Stimulated activated effector memory CD8-positive, alpha-beta T cell treated with anti-CD3 and anti-CD28 coated beads, Interleukin-12 subunit alpha, Interleukin-12 subunit beta, amount 100 ng/mL, for 72 hours (primary cell): ENCODE measurements at regions not wholly inside any gene's neighbourhood (a gene's known extent, or its start where the extent isn't known, plus 50 kb on each side); places are given as distances from the start of the nearest gene placed in this dataset.
"Not testable (repeated sequence)": the region's sequence is repeated elsewhere in the genome, so short reads cannot be mapped to it uniquely, and the experiment has no call there.

ENCODE experiments used
- ATAC-seq: fragments of 150-1000 bp; cut with Tn5 transposase; 2 replicates; pipeline ENCODE4 v1.10.0; 2021
- DNase-seq, 2 donors: peaks; one replicate each; pipeline ENCODE4 v3.0.0; 2021 to 2022; ENCODE audit warnings: low spot score in 2 of 2
- H3K27ac Mint-ChIP-seq: one replicate; pipeline ENCODE4 v1.8.0; 2022; ENCODE audit warnings: mild to moderate bottlenecking, mixed read lengths
- H3K36me3 Mint-ChIP-seq: one replicate; pipeline ENCODE4 v1.8.0; 2022; ENCODE audit warnings: mild to moderate bottlenecking, mixed read lengths
- H3K4me1 Mint-ChIP-seq: one replicate; pipeline ENCODE4 v1.8.0; 2022; ENCODE audit warnings: mixed read lengths
- H3K4me3 Mint-ChIP-seq: one replicate; pipeline ENCODE4 v1.8.0; 2022; ENCODE audit warnings: mild to moderate bottlenecking, mixed read lengths
- H3K9me3 Mint-ChIP-seq: one replicate; pipeline ENCODE4 v1.8.0; 2022; ENCODE audit warnings: mixed read lengths

- H3K27ac Mint-ChIP-seq = no peak overlapping the region
- ATAC-seq (no peak), DNase-seq (no peak)
- no peak overlapping the region for H3K4me3 Mint-ChIP-seq
- H3K36me3 Mint-ChIP-seq = no peaks in the 10 kb centered on the region
- peaks cover 7% of the 10 kb centered on the region for H3K9me3 Mint-ChIP-seq
- peaks cover 6% of the 10 kb centered on the region for H3K4me1 Mint-ChIP-seq
These were observed 50.1 kb upstream of the SIRPA start for GRCh38 chr20:1845163-1845523.

GRCh38 chr20:1844325-1845162, 50.7 kb upstream of the SIRPA start:
- Mint-ChIP-seq H3K27ac (no peak overlapping the region), H3K4me1 (peaks cover 6% of the 10 kb centered on the region), H3K9me3 (peaks cover 7% of the 10 kb centered on the region), H3K4me3 (no peak overlapping the region), H3K36me3 (no peaks in the 10 kb centered on the region)
- no peak for DNase-seq
- peak; percentile 75 for ATAC-seq

GRCh38 chr20:1842281-1842680, 52.9 kb upstream of the SIRPA start:
- ATAC-seq (no peak), DNase-seq (no peak)
- H3K36me3 Mint-ChIP-seq = no peaks in the 10 kb centered on the region
- H3K4me3 Mint-ChIP-seq = no peak overlapping the region
- H3K4me1 Mint-ChIP-seq = peaks cover 6% of the 10 kb centered on the region
- H3K27ac Mint-ChIP-seq = no peak overlapping the region
- peaks cover 3% of the 10 kb centered on the region for H3K9me3 Mint-ChIP-seq

- ATAC-seq = no peak
- no peak overlapping the region for H3K27ac Mint-ChIP-seq
- no peaks in the 10 kb centered on the region for H3K36me3 Mint-ChIP-seq
- H3K4me3 Mint-ChIP-seq = no peak overlapping the region
- peaks cover 6% of the 10 kb centered on the region for H3K4me1 Mint-ChIP-seq
- DNase-seq = no peak
- peaks cover under 1% of the 10 kb centered on the region for H3K9me3 Mint-ChIP-seq
These were observed 53.6 kb upstream of the SIRPA start for GRCh38 chr20:1841554-1842140.

- no peak overlapping the region for H3K4me3 Mint-ChIP-seq
These were observed 54.2 kb upstream of the SIRPA start for GRCh38 chr20:1840817-1841553.

GRCh38 chr20:1839376-1840317, 55.6 kb upstream of the SIRPA start:
- not testable (repeated sequence) for H3K27ac Mint-ChIP-seq, H3K4me3 Mint-ChIP-seq, H3K9me3 Mint-ChIP-seq, ATAC-seq, DNase-seq, H3K36me3 Mint-ChIP-seq, H3K4me1 Mint-ChIP-seq

More at GRCh38 chr20:1840817-1841553, 54.2 kb upstream of the SIRPA start:
- ATAC-seq (no peak), DNase-seq (no peak)
- Mint-ChIP-seq H3K27ac (no peak overlapping the region), H3K4me1 (peaks cover 6% of the 10 kb centered on the region), H3K9me3 (no peaks in the 10 kb centered on the region), H3K36me3 (no peaks in the 10 kb centered on the region)

- ATAC-seq (no peak), DNase-seq (no peak)
- H3K27ac Mint-ChIP-seq = no peak overlapping the region
- H3K4me3 Mint-ChIP-seq = no peak overlapping the region
- H3K4me1 Mint-ChIP-seq = no peaks in the 10 kb centered on the region
- H3K36me3 Mint-ChIP-seq = no peaks in the 10 kb centered on the region
- no peaks in the 10 kb centered on the region for H3K9me3 Mint-ChIP-seq
These were observed 56.5 kb upstream of the SIRPA start for GRCh38 chr20:1838556-1839279.

- no peaks in the 10 kb centered on the region for H3K4me1 Mint-ChIP-seq
- no peaks in the 10 kb centered on the region for H3K36me3 Mint-ChIP-seq
- no peaks in the 10 kb centered on the region for H3K9me3 Mint-ChIP-seq
- ATAC-seq (no peak), DNase-seq (no peak)
- H3K4me3 Mint-ChIP-seq = no peak overlapping the region
- no peak overlapping the region for H3K27ac Mint-ChIP-seq
These were observed 59.8 kb upstream of the SIRPA start for GRCh38 chr20:1835186-1836035.

GRCh38 chr20:1833728-1834726, 61.2 kb upstream of the SIRPA start:
- peaks cover 5% of the 10 kb centered on the region for H3K4me1 Mint-ChIP-seq
- no peaks in the 10 kb centered on the region for H3K9me3 Mint-ChIP-seq
- no peak overlapping the region for H3K4me3 Mint-ChIP-seq
- no peak for DNase-seq
- no peak for ATAC-seq
- H3K27ac Mint-ChIP-seq = no peak overlapping the region
- no peaks in the 10 kb centered on the region for H3K36me3 Mint-ChIP-seq

GRCh38 chr20:1833216-1833615, 62.0 kb upstream of the SIRPA start:
- no peak overlapping the region for H3K27ac Mint-ChIP-seq
- DNase-seq (no peak), ATAC-seq (no peak)
- no peak overlapping the region for H3K4me3 Mint-ChIP-seq
- no peaks in the 10 kb centered on the region for H3K9me3 Mint-ChIP-seq
- H3K4me1 Mint-ChIP-seq = peaks cover 5% of the 10 kb centered on the region
- H3K36me3 Mint-ChIP-seq = no peaks in the 10 kb centered on the region

GRCh38 chr20:1832634-1833033, 62.6 kb upstream of the SIRPA start:
- DNase-seq (no peak), ATAC-seq (no peak)
- no peaks in the 10 kb centered on the region for H3K9me3 Mint-ChIP-seq
- peaks cover 5% of the 10 kb centered on the region for H3K4me1 Mint-ChIP-seq
- no peak overlapping the region for H3K27ac Mint-ChIP-seq
- H3K4me3 Mint-ChIP-seq = no peak overlapping the region
- no peaks in the 10 kb centered on the region for H3K36me3 Mint-ChIP-seq

- Mint-ChIP-seq H3K9me3 (no peaks in the 10 kb centered on the region), H3K36me3 (no peaks in the 10 kb centered on the region), H3K4me3 (no peak overlapping the region), H3K27ac (no peak overlapping the region), H3K4me1 (peaks cover 5% of the 10 kb centered on the region)
- no peak for ATAC-seq
- DNase-seq = no peak
These were observed 63.6 kb upstream of the SIRPA start for GRCh38 chr20:1831606-1832005.

- H3K4me1 Mint-ChIP-seq = peaks cover 5% of the 10 kb centered on the region
- H3K9me3 Mint-ChIP-seq = no peaks in the 10 kb centered on the region
- H3K27ac Mint-ChIP-seq = no peak overlapping the region
- H3K36me3 Mint-ChIP-seq = no peaks in the 10 kb centered on the region
- no peak overlapping the region for H3K4me3 Mint-ChIP-seq
- no peak for DNase-seq
- ATAC-seq = no peak
These were observed 64.1 kb upstream of the SIRPA start for GRCh38 chr20:1831096-1831495.
